Liver (tissue), 8 donors: ENCODE measurements at regions not wholly inside any gene's neighbourhood (a gene's known extent, or its start where the extent isn't known, plus 50 kb on each side); places are given as distances from the start of the nearest gene placed in this dataset.

Experiments
- DNase-seq: peaks from one replicate; pipeline ENCODE4 v3.0.0-alpha.2; 2017; ENCODE audit warnings: low spot score
- H3K27ac ChIP-seq, 2 donors: one replicate each; pipeline ENCODE4 v1.7.0; 2013; ENCODE audit warnings: inconsistent platforms in 2 of 2, low read length in 2 of 2, control low read depth in 1 of 2, low read depth in 1 of 2, mild to moderate bottlenecking in 1 of 2
- H3K27me3 ChIP-seq, 4 donors: one replicate each; pipeline versions ENCODE4 v1.6.1 to v1.7.0; 2013; ENCODE audit warnings: low read length in 3 of 4, inconsistent platforms in 1 of 4, mild to moderate bottlenecking in 1 of 4, moderate library complexity in 1 of 4; ENCODE audit not compliant: control insufficient read depth in 4 of 4, insufficient read depth in 4 of 4
- H3K36me3 ChIP-seq, 4 donors: one replicate each; pipeline versions ENCODE4 v1.6.1 to v1.7.0; 2013; ENCODE audit warnings: low read length in 3 of 4, mild to moderate bottlenecking in 3 of 4, low read depth in 1 of 4, moderate library complexity in 1 of 4; ENCODE audit not compliant: control insufficient read depth in 4 of 4, insufficient read depth in 3 of 4
- H3K4me1 ChIP-seq, 4 donors: one replicate each; pipeline versions ENCODE4 v1.6.1 to v1.7.0; 2013; ENCODE audit warnings: low read length in 3 of 4, mild to moderate bottlenecking in 3 of 4, moderate library complexity in 1 of 4; ENCODE audit not compliant: control insufficient read depth in 4 of 4, insufficient read depth in 4 of 4
- H3K4me3 ChIP-seq, 3 donors: one replicate each; pipeline versions ENCODE4 v1.6.1 to v1.7.0; 2013; ENCODE audit warnings: low read length in 3 of 3, control low read depth in 1 of 3, low read depth in 1 of 3, mild to moderate bottlenecking in 1 of 3
- H3K9ac ChIP-seq, 2 donors: one replicate each; pipeline ENCODE4 v1.7.0; 2013; ENCODE audit warnings: low read length in 2 of 2, mild to moderate bottlenecking in 2 of 2, moderate library complexity in 2 of 2, control low read depth in 1 of 2, low read depth in 1 of 2
- H3K9me3 ChIP-seq, 4 donors: one replicate each; pipeline versions ENCODE4 v1.6.1 to v1.7.0; 2013; ENCODE audit warnings: low read length in 3 of 4; ENCODE audit not compliant: control insufficient read depth in 4 of 4
- EGR1 ChIP-seq, 2 donors: IDR thresholded peaks; 2 replicates each; pipeline ENCODE4 v1.6.1; 2016 to 2018; ENCODE audit warnings: antibody characterized with exemption in 2 of 2, low read depth in 2 of 2
- FOXA1 ChIP-seq: IDR thresholded peaks from 2 replicates; pipeline ENCODE4 v1.6.1; 2016; ENCODE audit warnings: antibody characterized with exemption
- FOXA2 ChIP-seq: IDR thresholded peaks from 2 replicates; pipeline ENCODE4 v1.6.1; 2016; ENCODE audit warnings: antibody characterized with exemption
- GABPA ChIP-seq, 2 donors: IDR thresholded peaks in 1 of 2; conservative IDR thresholded peaks in 1 of 2; 2 replicates each; pipeline ENCODE4 v1.6.1; 2016; ENCODE audit warnings: antibody characterized with exemption in 2 of 2, mild to moderate bottlenecking in 1 of 2, moderate library complexity in 1 of 2
- HNF4A ChIP-seq, 2 donors: conservative IDR thresholded peaks; 2 replicates each; pipeline ENCODE4 v1.6.1; 2016; ENCODE audit warnings: antibody characterized with exemption in 2 of 2, mild to moderate bottlenecking in 2 of 2
- HNF4G ChIP-seq: IDR thresholded peaks from 2 replicates; pipeline ENCODE4 v1.6.1; 2016; ENCODE audit warnings: antibody characterized with exemption
- JUND ChIP-seq, 2 donors: IDR thresholded peaks; 2 replicates each; pipeline ENCODE4 v1.6.1; 2016; ENCODE audit warnings: antibody characterized with exemption in 2 of 2
- NR2F2 ChIP-seq: IDR thresholded peaks from 2 replicates; pipeline ENCODE4 v1.6.1; 2016; ENCODE audit warnings: antibody characterized with exemption
- SP1 ChIP-seq: IDR thresholded peaks from 2 replicates; pipeline ENCODE4 v1.6.1; 2018; ENCODE audit warnings: antibody characterized with exemption, mild to moderate bottlenecking
- TAF1 ChIP-seq: conservative IDR thresholded peaks from 2 replicates; pipeline ENCODE4 v1.6.1; 2016; ENCODE audit warnings: antibody characterized with exemption, mild to moderate bottlenecking
- YY1 ChIP-seq: IDR thresholded peaks from 2 replicates; pipeline ENCODE4 v1.6.1; 2016; ENCODE audit warnings: antibody characterized with exemption, mild to moderate bottlenecking
- WGBS: extraction: QIAGEN DNeasy Blood & Tissue Kit; methylation state at CpG from one replicate; pipeline ENCODE4 v1.1.7; 2013; 5-methylcytosine and 5-hydroxymethylcytosine counted together
- TF ChIP-seq, protein P1 (sequence below): IDR thresholded peaks from 2 replicates; pipeline ENCODE4 v1.6.1; 2016; ENCODE audit warnings: antibody characterized with exemption
- TF ChIP-seq, protein P2 (sequence below): IDR thresholded peaks from 2 replicates; pipeline ENCODE4 v1.6.1; 2016; ENCODE audit warnings: antibody characterized with exemption, mild to moderate bottlenecking
- TF ChIP-seq, protein P3 (sequence below): fragments of 150-350 bp; IDR thresholded peaks from 2 replicates; pipeline ENCODE4 v1.5.1; 2017; ENCODE audit warnings: improper control_type of control experiment, low read depth, low read length; ENCODE audit not compliant: missing input control
- TF ChIP-seq, protein P4 (sequence below): IDR thresholded peaks from 2 replicates; pipeline ENCODE4 v1.6.1; 2016; ENCODE audit warnings: antibody characterized with exemption
- donor health status: healthy.
- donor health status: healthy.
- donor health status: healthy.
- donor health status: healthy.
- donor health status: healthy.

DNA sequence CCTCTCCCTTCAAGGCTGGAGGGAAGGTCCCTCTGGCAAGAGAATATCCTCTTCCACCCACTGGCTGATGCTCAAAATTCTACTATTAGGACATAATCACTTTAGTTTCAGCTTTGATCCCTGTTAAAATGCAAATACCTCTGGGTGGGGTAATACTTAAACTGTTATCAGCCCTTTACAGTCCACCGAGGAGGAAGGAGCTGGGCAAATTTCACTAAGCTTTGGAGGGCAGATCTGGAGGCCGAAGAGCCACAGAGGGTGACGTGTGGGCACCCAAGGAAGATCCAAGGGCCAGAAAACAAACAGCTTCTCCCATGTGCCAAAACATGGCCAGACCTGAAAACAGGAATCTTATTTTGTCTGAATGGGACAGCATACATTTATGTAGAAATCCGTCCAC, 74.6 kb upstream of the BCL11A start:
- Histone ChIP-seq H3K9ac (no peak overlapping the region), H3K4me1 (no peaks in the 10 kb centered on the region), H3K9me3 (no peaks in the 10 kb centered on the region), H3K4me3 (no peak overlapping the region), H3K36me3 (no peaks in the 10 kb centered on the region), H3K27me3 (no peaks in the 10 kb centered on the region), H3K27ac (no peak overlapping the region)
- TF ChIP-seq FOXA2 (no peak), EGR1 (IDR thresholded peaks at IDR 0.05; ENCODE audit: low read depth in 2 of 2) (no peak), JUND (IDR thresholded peaks at IDR 0.05) (no peak), HNF4A (conservative IDR thresholded peaks at IDR 0.05) (no peak), FOXA1 (no peak), HNF4G (no peak), NR2F2 (no peak), SP1 (no peak)
- TF ChIP-seq, protein P1, sequence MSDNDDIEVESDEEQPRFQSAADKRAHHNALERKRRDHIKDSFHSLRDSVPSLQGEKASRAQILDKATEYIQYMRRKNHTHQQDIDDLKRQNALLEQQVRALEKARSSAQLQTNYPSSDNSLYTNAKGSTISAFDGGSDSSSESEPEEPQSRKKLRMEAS: no peak
- TF ChIP-seq, protein P2, sequence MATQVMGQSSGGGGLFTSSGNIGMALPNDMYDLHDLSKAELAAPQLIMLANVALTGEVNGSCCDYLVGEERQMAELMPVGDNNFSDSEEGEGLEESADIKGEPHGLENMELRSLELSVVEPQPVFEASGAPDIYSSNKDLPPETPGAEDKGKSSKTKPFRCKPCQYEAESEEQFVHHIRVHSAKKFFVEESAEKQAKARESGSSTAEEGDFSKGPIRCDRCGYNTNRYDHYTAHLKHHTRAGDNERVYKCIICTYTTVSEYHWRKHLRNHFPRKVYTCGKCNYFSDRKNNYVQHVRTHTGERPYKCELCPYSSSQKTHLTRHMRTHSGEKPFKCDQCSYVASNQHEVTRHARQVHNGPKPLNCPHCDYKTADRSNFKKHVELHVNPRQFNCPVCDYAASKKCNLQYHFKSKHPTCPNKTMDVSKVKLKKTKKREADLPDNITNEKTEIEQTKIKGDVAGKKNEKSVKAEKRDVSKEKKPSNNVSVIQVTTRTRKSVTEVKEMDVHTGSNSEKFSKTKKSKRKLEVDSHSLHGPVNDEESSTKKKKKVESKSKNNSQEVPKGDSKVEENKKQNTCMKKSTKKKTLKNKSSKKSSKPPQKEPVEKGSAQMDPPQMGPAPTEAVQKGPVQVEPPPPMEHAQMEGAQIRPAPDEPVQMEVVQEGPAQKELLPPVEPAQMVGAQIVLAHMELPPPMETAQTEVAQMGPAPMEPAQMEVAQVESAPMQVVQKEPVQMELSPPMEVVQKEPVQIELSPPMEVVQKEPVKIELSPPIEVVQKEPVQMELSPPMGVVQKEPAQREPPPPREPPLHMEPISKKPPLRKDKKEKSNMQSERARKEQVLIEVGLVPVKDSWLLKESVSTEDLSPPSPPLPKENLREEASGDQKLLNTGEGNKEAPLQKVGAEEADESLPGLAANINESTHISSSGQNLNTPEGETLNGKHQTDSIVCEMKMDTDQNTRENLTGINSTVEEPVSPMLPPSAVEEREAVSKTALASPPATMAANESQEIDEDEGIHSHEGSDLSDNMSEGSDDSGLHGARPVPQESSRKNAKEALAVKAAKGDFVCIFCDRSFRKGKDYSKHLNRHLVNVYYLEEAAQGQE: no peak
- no peak for DNase-seq
- 68% methylated on average over 4 of the region's 4 CpGs for WGBS

DNA sequence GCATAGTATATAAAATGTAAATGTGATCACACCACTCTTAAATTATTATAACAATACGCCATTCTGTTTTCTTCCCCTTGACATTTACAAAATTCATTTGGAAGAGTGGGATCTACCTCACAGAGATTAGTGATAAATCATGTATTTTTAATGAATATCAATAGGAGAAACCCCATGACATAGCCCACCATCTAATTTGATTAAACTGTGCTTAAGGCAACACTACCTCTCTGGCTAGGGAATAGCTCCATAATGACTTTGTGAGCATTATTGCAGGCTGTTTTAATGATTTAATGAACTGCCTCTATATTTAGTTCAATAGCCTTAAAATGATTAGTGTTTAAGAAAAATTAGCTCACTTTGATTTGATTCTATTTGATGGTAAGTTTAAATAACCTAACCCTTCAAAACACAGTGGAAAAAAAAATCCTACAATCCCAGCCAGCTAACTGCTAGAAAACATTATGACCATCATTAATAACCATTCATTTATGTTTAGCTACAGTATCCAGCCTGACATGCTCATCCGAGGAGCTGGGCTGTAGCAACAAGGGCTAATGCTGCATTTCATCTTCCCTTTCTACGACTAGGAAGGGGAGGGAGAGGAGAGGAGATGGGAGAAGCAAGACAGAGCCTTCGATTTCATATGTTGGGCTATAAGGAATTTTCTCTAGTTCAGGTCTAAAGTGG, 75.3 kb upstream of the BCL11A start:
- H3K27me3 ChIP-seq: no peaks in the 10 kb centered on the region
- TF ChIP-seq, protein P2: no peak
- TF ChIP-seq HNF4G (no peak), GABPA (IDR thresholded peaks at IDR 0.05 in 1 of 2, conservative IDR thresholded peaks at IDR 0.05 in 1 of 2) (no peak), FOXA1 (no peak), YY1 (no peak), EGR1 (IDR thresholded peaks at IDR 0.05; ENCODE audit: low read depth in 2 of 2) (no peak), TAF1 (no peak), SP1 (no peak)
- TF ChIP-seq, protein P1: no peak
- TF ChIP-seq, protein P3, sequence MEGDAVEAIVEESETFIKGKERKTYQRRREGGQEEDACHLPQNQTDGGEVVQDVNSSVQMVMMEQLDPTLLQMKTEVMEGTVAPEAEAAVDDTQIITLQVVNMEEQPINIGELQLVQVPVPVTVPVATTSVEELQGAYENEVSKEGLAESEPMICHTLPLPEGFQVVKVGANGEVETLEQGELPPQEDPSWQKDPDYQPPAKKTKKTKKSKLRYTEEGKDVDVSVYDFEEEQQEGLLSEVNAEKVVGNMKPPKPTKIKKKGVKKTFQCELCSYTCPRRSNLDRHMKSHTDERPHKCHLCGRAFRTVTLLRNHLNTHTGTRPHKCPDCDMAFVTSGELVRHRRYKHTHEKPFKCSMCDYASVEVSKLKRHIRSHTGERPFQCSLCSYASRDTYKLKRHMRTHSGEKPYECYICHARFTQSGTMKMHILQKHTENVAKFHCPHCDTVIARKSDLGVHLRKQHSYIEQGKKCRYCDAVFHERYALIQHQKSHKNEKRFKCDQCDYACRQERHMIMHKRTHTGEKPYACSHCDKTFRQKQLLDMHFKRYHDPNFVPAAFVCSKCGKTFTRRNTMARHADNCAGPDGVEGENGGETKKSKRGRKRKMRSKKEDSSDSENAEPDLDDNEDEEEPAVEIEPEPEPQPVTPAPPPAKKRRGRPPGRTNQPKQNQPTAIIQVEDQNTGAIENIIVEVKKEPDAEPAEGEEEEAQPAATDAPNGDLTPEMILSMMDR: no peak
- TF ChIP-seq, protein P4, sequence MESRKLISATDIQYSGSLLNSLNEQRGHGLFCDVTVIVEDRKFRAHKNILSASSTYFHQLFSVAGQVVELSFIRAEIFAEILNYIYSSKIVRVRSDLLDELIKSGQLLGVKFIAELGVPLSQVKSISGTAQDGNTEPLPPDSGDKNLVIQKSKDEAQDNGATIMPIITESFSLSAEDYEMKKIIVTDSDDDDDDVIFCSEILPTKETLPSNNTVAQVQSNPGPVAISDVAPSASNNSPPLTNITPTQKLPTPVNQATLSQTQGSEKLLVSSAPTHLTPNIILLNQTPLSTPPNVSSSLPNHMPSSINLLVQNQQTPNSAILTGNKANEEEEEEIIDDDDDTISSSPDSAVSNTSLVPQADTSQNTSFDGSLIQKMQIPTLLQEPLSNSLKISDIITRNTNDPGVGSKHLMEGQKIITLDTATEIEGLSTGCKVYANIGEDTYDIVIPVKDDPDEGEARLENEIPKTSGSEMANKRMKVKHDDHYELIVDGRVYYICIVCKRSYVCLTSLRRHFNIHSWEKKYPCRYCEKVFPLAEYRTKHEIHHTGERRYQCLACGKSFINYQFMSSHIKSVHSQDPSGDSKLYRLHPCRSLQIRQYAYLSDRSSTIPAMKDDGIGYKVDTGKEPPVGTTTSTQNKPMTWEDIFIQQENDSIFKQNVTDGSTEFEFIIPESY: no peak
- no peak overlapping the region for H3K4me3 ChIP-seq
- H3K36me3 ChIP-seq: no peaks in the 10 kb centered on the region
- H3K9me3 ChIP-seq: no peaks in the 10 kb centered on the region
- 53% methylated on average over 4 of the region's 4 CpGs for WGBS
- no peak overlapping the region for H3K9ac ChIP-seq
- DNase-seq: no peak
- no peaks in the 10 kb centered on the region for H3K4me1 ChIP-seq
- H3K27ac ChIP-seq: no peak overlapping the region
